Urothelium cell line (cell line): ENCODE measurements at regions not wholly inside any gene's neighbourhood (a gene's known extent, or its start where the extent isn't known, plus 50 kb on each side); places are given as distances from the start of the nearest gene placed in this dataset.
"Not testable (repeated sequence)": the region's sequence is repeated elsewhere in the genome, so short reads cannot be mapped to it uniquely, and the experiment has no call there.

Experiments
- DNase-seq: peaks from one replicate; pipeline ENCODE4 v3.0.0; 2011; ENCODE audit warnings: low spot score, mixed read lengths
- FAIRE-seq: peaks from 2 replicates; lab custom pipeline; 2011; peaks lifted over from hg19 to GRCh38; lab: Jason Lieb, UNC

- DNase-seq (no peak), FAIRE-seq (no peak)
Measured at GRCh38 chr1:187498028-187498427, 669.3 kb downstream of the PLA2G4A start.

GRCh38 chr1:187504779-187505178, 676.0 kb downstream of the PLA2G4A start:
- no peak for DNase-seq
- no peak for FAIRE-seq

GRCh38 chr1:187509091-187509490, 680.3 kb downstream of the PLA2G4A start:
- FAIRE-seq (no peak), DNase-seq (no peak)

GRCh38 chr1:187513190-187513589, 684.4 kb downstream of the PLA2G4A start:
- DNase-seq: no peak
- FAIRE-seq: no peak

- DNase-seq: no peak
- FAIRE-seq: no peak
Measured at GRCh38 chr1:187514110-187514509, 685.4 kb downstream of the PLA2G4A start.

- FAIRE-seq (no peak), DNase-seq (peak; percentile 21)
Measured at GRCh38 chr1:187516874-187517273, 688.1 kb downstream of the PLA2G4A start.

- FAIRE-seq (no peak), DNase-seq (no peak)
Measured at GRCh38 chr1:187517546-187517945, 688.8 kb downstream of the PLA2G4A start.

GRCh38 chr1:187527346-187527745, 698.6 kb downstream of the PLA2G4A start:
- FAIRE-seq: no peak
- no peak for DNase-seq

GRCh38 chr1:187537936-187538335, 709.2 kb downstream of the PLA2G4A start:
- DNase-seq (no peak), FAIRE-seq (no peak)

GRCh38 chr1:187549540-187549939, 720.8 kb downstream of the PLA2G4A start:
- DNase-seq (no peak), FAIRE-seq (no peak)

GRCh38 chr1:187551061-187551460, 722.3 kb downstream of the PLA2G4A start:
- FAIRE-seq: no peak
- no peak for DNase-seq

- FAIRE-seq: no peak
- DNase-seq: no peak
Measured at GRCh38 chr1:187563191-187563590, 734.4 kb downstream of the PLA2G4A start.

- no peak for DNase-seq
- FAIRE-seq: no peak
Measured at GRCh38 chr1:187566354-187566753, 737.6 kb downstream of the PLA2G4A start.

GRCh38 chr1:187568067-187568466, 739.3 kb downstream of the PLA2G4A start:
- DNase-seq (no peak), FAIRE-seq (no peak)

GRCh38 chr1:187570166-187570565, 741.4 kb downstream of the PLA2G4A start:
- DNase-seq: no peak
- FAIRE-seq: no peak

- DNase-seq (no peak), FAIRE-seq (no peak)
Measured at GRCh38 chr1:187577610-187578009, 748.9 kb downstream of the PLA2G4A start.

GRCh38 chr1:187588917-187589316, 760.2 kb downstream of the PLA2G4A start:
- DNase-seq (no peak), FAIRE-seq (no peak)

- FAIRE-seq: no peak
- no peak for DNase-seq
Measured at GRCh38 chr1:187605736-187606135, 777.0 kb downstream of the PLA2G4A start.

- not testable (repeated sequence) for DNase-seq, FAIRE-seq
Measured at GRCh38 chr1:187615853-187616735, 787.3 kb downstream of the PLA2G4A start.

- FAIRE-seq, DNase-seq: not testable (repeated sequence)
Measured at GRCh38 chr1:187616830-187617229, 788.1 kb downstream of the PLA2G4A start.

- DNase-seq (no peak), FAIRE-seq (no peak)
Measured at GRCh38 chr1:187617776-187618175, 789.0 kb downstream of the PLA2G4A start.

GRCh38 chr1:187619175-187619574, 790.4 kb downstream of the PLA2G4A start:
- DNase-seq (no peak), FAIRE-seq (no peak)

GRCh38 chr1:187621951-187622350, 793.2 kb downstream of the PLA2G4A start:
- FAIRE-seq (no peak), DNase-seq (peak; percentile 6)
